NCI-H146 (cell line): ENCODE measurements at regions not wholly inside any gene's neighbourhood (a gene's known extent, or its start where the extent isn't known, plus 50 kb on each side); places are given as distances from the start of the nearest gene placed in this dataset.
"Not testable (repeated sequence)": the region's sequence is repeated elsewhere in the genome, so short reads cannot be mapped to it uniquely, and the experiment has no call there.

Source experiments
- DNase-seq: peaks from one replicate; lab custom pipeline; 2025; lab: John Stamatoyannopoulos, UW

DNA sequence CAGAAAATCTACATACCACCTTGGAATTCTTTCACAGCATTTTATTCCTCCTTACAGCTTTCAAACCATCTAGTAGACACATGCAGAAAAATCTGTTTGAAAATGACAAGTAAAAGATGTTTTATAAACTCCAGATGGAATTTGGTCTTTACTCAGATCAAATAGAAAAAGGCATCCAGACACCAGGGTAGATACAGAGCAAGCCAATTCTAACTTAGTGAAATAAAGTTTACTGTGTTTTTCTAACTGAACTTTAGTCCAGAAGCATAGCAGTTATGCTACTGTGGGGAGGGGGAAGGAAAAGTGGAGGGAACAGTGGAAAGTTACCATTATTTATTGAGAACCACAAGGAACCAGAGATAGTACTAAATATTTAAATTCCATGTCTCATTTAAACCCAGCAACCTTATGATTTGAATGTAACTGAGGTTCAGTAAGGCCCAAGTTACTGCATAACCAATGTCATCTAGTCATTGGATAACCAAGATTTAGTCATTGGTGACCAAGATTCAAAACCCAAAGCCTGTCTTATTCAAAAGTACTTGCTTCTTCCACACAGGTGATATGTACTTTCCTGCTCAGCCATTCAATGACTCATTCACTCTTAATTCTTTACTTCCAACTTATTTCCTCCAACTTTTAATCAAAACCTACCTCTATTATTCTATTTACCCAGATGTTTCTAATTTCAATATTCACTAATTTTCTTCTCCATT lies 57.7 kb downstream of the RAD51AP2 start:
- DNase-seq: no peak

DNA sequence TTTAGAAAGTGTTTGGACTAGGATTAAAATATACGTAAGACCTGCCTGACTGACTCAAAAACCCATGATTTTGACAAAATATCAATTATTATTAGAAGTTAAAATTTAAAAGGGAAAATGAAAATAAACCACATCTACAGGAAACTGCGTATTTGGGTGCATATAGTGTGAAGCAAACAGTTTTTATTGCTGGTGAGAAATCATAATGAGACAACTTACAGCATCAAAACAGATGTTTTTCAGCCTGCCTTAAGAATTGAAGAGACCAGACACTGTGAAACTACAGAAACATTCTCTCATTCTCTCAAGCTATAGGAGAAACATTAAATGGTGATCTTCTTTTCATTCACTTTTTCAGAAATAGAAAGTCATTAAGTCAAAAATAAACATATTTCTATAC lies 62.9 kb downstream of the RAD51AP2 start:
- DNase-seq: no peak

DNA sequence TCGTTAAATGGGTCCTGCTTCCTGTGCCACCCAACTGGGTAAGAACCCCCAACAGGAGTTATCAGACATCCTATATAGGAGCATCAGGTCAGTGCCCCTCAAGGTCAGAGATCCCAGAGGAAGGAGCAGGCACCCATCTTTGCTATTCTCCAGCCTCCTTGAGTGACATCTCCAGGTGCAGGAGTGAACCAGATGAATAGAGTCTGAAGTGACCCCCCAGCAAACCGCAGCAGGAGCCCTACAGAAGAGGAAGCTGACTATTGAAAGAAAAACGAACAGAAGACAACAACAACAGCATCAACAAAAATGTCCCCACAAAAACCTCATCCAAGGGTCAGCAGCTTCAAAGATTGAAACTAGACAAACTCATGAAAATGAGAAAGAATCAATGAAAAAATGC lies 72.0 kb downstream of the RAD51AP2 start:
- not testable (repeated sequence) for DNase-seq

DNA sequence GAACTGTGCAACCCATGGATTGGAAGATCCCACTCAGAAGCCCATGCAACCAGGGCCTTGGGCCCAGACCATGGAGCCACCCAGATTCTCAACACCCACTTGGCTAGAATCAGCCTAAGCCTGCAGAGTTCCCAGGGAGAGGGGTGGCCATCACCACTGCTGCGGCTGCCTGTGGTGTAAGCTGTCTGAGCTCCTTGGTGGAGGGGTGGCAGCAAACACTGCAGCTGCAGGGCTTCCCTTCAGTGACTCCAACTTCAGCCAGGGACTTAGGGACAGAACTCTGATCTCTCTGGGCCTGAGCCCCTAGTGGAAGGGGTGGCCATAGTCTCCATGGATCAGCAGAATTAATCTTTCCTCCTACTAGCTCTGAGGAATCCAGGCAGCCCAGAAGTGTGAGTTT lies 72.5 kb downstream of the RAD51AP2 start:
- no peak for DNase-seq

DNA sequence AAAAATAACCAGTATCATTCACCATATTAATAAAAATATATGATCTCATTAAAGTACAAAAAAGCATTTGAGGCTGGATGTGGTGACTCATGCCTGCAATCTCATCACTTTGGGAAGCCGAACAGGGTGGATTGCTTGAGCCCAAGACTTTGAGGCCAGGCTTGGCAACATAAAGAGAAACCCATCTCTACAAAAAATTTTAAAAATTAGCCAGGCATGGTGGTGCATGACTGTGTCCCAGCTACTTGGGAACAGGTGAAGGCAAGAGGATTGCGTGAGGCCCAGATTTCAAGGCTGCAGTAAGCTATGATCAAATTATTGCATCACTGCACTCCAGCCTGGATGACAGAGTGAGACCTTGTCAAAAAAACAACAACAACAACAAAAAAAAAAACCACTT lies 75.9 kb downstream of the RAD51AP2 start:
- DNase-seq: no peak

- no peak for DNase-seq
Observed at GRCh38 chr2:17441790-17442189, 76.5 kb downstream of the RAD51AP2 start.

DNA sequence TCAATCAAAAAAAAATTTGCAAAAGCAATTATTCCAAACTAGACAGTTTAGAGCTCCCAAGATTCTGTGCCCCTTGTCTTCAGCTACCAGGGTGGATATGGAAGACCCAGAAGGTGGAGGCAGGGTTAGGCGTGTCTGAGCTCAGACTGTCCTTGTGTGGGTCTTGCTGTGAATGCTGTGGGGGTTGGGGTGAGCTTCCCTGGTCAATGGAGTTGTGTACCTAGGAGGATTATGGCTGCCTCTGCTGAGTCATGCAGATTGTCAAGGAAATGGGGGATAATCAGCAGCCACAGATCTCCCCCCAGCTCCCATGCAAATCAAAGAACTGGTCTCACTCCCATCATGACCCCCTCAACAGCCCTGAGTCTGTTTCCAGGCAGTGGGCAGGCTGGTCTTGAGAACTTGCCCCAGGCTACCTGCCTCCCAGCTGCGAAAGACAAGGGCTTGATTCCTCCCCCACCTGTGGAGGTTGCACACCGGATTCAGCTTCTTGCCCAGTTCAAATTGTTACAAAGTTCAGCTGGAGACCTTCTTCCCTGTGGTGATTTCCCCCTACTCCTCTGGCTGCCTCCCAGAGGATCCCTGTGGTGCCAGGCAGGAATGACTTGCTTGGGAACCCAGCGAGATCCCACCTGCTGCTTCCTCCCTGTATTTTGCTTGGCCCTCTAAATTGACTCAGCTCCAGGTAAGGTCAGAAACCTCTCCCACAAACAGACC lies 77.0 kb downstream of the RAD51AP2 start:
- DNase-seq: peak; percentile 69

GRCh38 chr2:17430326-17430725 lies 87.9 kb downstream of the RAD51AP2 start:
- no peak for DNase-seq

GRCh38 chr2:17429130-17429529 lies 89.1 kb downstream of the RAD51AP2 start:
- DNase-seq: no peak

DNA sequence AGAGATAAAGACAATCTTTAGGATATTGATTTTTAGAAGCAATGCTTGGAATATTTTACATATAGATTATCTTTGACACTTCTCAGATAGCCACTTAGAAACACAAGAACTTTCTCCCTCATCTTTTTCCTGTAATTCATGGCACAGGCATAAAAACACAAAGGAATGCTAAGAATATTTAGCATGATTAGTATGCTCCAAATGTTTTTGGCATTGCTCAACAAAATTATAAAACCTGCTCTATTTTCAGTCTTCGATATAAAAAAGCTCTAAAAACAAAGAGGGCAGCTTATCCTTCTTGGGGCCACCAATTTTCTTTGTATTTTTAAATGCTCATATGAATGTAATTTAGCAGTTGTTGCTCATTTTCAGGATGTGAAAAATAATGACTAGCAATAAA lies 90.8 kb downstream of the RAD51AP2 start:
- DNase-seq: no peak

GRCh38 chr2:17426743-17427142 lies 91.5 kb downstream of the RAD51AP2 start:
- DNase-seq: no peak

GRCh38 chr2:17422061-17422460 lies 96.2 kb downstream of the RAD51AP2 start:
- no peak for DNase-seq

- no peak for DNase-seq
Observed at GRCh38 chr2:17416884-17417391, 101.3 kb downstream of the RAD51AP2 start.

DNA sequence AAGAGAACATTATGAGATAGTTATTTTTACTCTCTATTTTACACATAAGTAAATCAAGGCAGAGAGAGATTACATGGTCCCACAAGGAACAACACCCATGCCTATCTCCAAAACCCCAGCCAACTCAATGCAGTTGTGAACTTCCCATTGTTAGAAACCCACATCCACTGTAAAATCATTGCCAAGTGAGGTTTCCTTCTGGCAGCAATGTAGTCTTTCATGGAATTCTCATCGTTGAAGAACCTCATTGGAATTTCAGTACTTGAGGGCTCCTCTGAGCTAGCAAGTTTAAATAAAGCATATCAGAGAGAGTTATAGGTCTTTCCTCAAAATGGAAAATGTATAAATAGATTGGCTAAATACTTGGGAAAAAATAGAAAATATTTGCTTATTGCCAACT lies 105.2 kb downstream of the RAD51AP2 start:
- no peak for DNase-seq

- DNase-seq: no peak
Observed at GRCh38 chr2:17401096-17401495, 117.1 kb downstream of the RAD51AP2 start.

DNA sequence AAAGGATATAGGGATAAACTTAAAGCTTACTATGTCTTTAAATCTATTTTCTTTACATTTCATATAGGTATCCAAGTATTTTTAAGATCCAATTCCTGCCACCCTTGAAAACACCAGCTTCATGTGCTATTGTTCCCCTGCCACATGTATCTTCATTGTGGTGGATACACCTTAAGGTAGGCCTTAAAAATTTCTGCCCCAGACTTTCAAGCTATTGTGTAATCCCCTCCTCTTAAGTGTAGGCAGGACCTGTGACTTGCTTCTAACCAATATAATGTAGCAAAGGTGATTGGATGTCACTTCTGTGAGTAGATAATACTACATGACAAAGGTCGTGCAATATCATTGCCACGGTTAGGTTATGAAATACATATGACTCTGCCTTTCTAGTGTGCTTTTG lies 119.5 kb downstream of the RAD51AP2 start:
- no peak for DNase-seq

- no peak for DNase-seq
Observed at GRCh38 chr2:17388798-17389197, 129.4 kb downstream of the RAD51AP2 start.

DNA sequence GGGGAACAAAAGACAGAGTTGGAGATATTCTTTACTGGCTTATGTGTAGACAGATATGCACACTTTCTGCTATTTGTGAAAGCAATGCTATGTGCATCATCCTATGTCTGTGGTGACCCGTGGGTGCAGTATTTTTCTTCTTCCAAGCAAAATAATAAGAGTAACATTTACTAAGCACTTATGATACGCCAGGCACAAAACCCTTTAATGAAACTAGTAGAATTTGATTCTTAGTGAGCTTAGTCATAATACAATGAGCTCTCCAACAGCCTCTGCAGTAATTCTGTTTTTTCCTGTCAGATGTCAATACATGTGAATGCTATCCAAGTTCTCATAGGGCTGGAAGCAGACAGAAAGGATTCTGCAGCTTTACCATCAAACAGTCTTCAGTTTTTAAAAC lies 130.6 kb downstream of the RAD51AP2 start:
- no peak for DNase-seq

GRCh38 chr2:17386771-17387170 lies 131.5 kb downstream of the RAD51AP2 start:
- no peak for DNase-seq

GRCh38 chr2:17380003-17380402 lies 138.2 kb downstream of the RAD51AP2 start:
- DNase-seq: no peak

DNA sequence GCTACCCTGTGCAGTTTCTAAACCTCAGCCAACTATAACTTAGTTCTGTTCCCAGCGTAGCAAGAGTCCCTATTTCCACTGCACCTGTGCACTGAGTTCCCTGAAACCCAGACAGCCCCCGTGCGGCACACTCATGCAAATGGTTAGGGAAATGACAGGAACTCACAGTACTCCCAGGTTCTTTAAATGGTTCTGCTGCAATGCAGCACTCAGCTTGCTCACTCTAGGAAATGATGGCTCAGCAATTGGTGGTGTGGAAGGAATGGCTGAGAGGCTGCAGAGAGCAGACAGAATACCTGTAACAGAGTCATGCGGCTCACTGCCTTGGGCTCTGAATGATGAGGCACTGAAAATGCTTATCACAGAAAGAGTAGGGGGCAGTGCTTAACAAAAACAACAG lies 143.0 kb downstream of the RAD51AP2 start:
- DNase-seq: no peak

GRCh38 chr2:17373741-17374140 lies 144.5 kb downstream of the RAD51AP2 start:
- DNase-seq: no peak

GRCh38 chr2:17373041-17373440 lies 145.2 kb downstream of the RAD51AP2 start:
- no peak for DNase-seq

DNA sequence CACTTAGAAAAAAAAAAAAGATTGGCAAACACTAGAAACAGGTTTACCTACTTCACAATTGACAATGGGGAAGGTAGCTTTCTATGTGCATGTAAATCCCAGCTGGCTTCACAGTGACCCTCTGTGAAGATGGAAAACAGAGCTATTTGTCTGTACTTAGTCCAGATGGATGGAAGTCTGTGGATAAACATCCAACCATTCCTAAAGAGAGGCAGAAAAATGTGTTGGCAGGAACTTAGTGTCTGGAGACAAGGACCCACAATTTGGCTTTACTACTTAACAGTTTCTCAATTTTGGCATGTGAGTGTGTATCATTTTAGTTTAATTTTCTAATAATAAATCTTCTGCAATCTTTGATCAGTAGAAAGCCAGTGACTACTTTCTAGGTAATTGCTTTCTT lies 154.4 kb downstream of the RAD51AP2 start:
- DNase-seq: no peak
